GM12891 (cell line): ENCODE measurements at regions not wholly inside any gene's neighbourhood (a gene's known extent, or its start where the extent isn't known, plus 50 kb on each side); places are given as distances from the start of the nearest gene placed in this dataset.

Experiments used
- PAX5 ChIP-seq: IDR thresholded peaks from 2 replicates; pipeline ENCODE4 v1.6.1; 2011; ENCODE audit warnings: low read length, moderate library complexity, mild to moderate bottlenecking; ENCODE audit not compliant: insufficient read depth, severe bottlenecking
- POLR2A ChIP-seq: IDR thresholded peaks from 2 replicates; pipeline ENCODE4 v1.6.1; 2011; ENCODE audit warnings: low read depth, low read length, control low read depth
- POLR2AphosphoS5 ChIP-seq: IDR thresholded peaks from 2 replicates; pipeline ENCODE4 v1.6.1; 2011; ENCODE audit warnings: low read depth, low read length, control low read depth
- POU2F2 ChIP-seq: IDR thresholded peaks from 2 replicates; pipeline ENCODE4 v1.6.1; 2011; ENCODE audit warnings: low read depth, mild to moderate bottlenecking, control low read depth, low read length, moderate library complexity
- SPI1 ChIP-seq: IDR thresholded peaks from 2 replicates; pipeline ENCODE4 v1.6.1; 2011; ENCODE audit warnings: low read depth, low read length, control low read depth
- TAF1 ChIP-seq: IDR thresholded peaks from 2 replicates; pipeline ENCODE4 v1.6.1; 2011; ENCODE audit warnings: low read depth, low read length, control low read depth

- TF ChIP-seq TAF1 = no peak
- TF ChIP-seq POLR2AphosphoS5 = no peak
- TF ChIP-seq POLR2A = no peak
- no peak for TF ChIP-seq PAX5
- TF ChIP-seq POU2F2 = no peak
- TF ChIP-seq SPI1 = no peak
Measured at GRCh38 chr3:109882144-109882543, 544.8 kb upstream of the DPPA4 start.
